Ishikawa (cell line): ENCODE measurements at regions not wholly inside any gene's neighbourhood (a gene's known extent, or its start where the extent isn't known, plus 50 kb on each side); places are given as distances from the start of the nearest gene placed in this dataset.
A peak's percentile ranks its signal among the peaks of the same experiment; 100 is the strongest.

Experiments
- CEBPB ChIP-seq: IDR thresholded peaks from 2 replicates; pipeline ENCODE4 v1.6.1; 2012
- CREB1 ChIP-seq: IDR thresholded peaks from 2 replicates; pipeline ENCODE4 v1.6.1; 2012; ENCODE audit warnings: low read depth
- EGR1 ChIP-seq: IDR thresholded peaks from 2 replicates; pipeline ENCODE4 v1.6.1; 2012
- EP300 ChIP-seq: IDR thresholded peaks from 2 replicates; pipeline ENCODE4 v1.6.1; 2012; ENCODE audit warnings: borderline replicate concordance
- FOXM1 ChIP-seq: IDR thresholded peaks from 2 replicates; pipeline ENCODE4 v1.6.1; 2012; ENCODE audit warnings: low read depth, borderline replicate concordance
- MAX ChIP-seq: IDR thresholded peaks from 2 replicates; pipeline ENCODE4 v1.6.1; 2012
- NFIC ChIP-seq: IDR thresholded peaks from 2 replicates; pipeline ENCODE4 v1.6.1; 2012
- RAD21 ChIP-seq: IDR thresholded peaks from 2 replicates; pipeline ENCODE4 v1.6.1; 2012; ENCODE audit warnings: low read depth
- REST ChIP-seq: IDR thresholded peaks from 2 replicates; pipeline ENCODE4 v1.6.1; 2012; ENCODE audit warnings: low read depth, mild to moderate bottlenecking
- TAF1 ChIP-seq: IDR thresholded peaks from 2 replicates; pipeline ENCODE4 v1.6.1; 2012; ENCODE audit warnings: low read depth, mild to moderate bottlenecking
- TCF12 ChIP-seq: IDR thresholded peaks from 2 replicates; pipeline ENCODE4 v1.6.1; 2012; ENCODE audit warnings: low read depth
- TEAD4 ChIP-seq: IDR thresholded peaks from 2 replicates; pipeline ENCODE4 v1.6.1; 2012
- USF1 ChIP-seq: IDR thresholded peaks from 2 replicates; pipeline ENCODE4 v1.6.1; 2012
- YY1 ChIP-seq: IDR thresholded peaks from 2 replicates; pipeline ENCODE4 v1.6.1; 2012; ENCODE audit warnings: low read depth
- ZBTB7A ChIP-seq: IDR thresholded peaks from 2 replicates; pipeline ENCODE4 v1.6.1; 2012; ENCODE audit warnings: low read depth

GRCh38 chr6:56757588-56757984 lies 114.9 kb upstream of the DST start:
- TF ChIP-seq USF1 (no peak), EGR1 (no peak), REST (no peak), RAD21 (peak; percentile 80), MAX (no peak)

- no peak for TF ChIP-seq EP300
- no peak for TF ChIP-seq NFIC
- TF ChIP-seq USF1: no peak
- TF ChIP-seq RAD21: no peak
- no peak for TF ChIP-seq TCF12
- no peak for TF ChIP-seq CEBPB
Observed at GRCh38 chr6:56756791-56757587, 114.3 kb upstream of the DST start.

- TF ChIP-seq USF1: no peak
- TF ChIP-seq RAD21: no peak
- no peak for TF ChIP-seq CREB1
- TF ChIP-seq FOXM1: no peak
- TF ChIP-seq CEBPB: no peak
- TF ChIP-seq EGR1: no peak
- no peak for TF ChIP-seq ZBTB7A
- no peak for TF ChIP-seq MAX
- TF ChIP-seq NFIC: no peak
- no peak for TF ChIP-seq EP300
- no peak for TF ChIP-seq REST
- TF ChIP-seq TCF12: no peak
- TF ChIP-seq TAF1: no peak
- TF ChIP-seq YY1: no peak
- no peak for TF ChIP-seq TEAD4
Observed at GRCh38 chr6:56756219-56756789, 113.6 kb upstream of the DST start.

- TF ChIP-seq TAF1 (no peak), CEBPB (no peak), FOXM1 (no peak), EGR1 (no peak), ZBTB7A (no peak), CREB1 (no peak), EP300 (no peak), YY1 (no peak), USF1 (no peak), REST (no peak), TEAD4 (no peak), NFIC (no peak), RAD21 (no peak), MAX (no peak), TCF12 (no peak)
Observed at GRCh38 chr6:56755040-56755439, 112.4 kb upstream of the DST start.
